ENCODE measurements at regions not wholly inside any gene's neighbourhood (a gene's known extent, or its start where the extent isn't known, plus 50 kb on each side); places are given as distances from the start of the nearest gene placed in this dataset.

DNA sequence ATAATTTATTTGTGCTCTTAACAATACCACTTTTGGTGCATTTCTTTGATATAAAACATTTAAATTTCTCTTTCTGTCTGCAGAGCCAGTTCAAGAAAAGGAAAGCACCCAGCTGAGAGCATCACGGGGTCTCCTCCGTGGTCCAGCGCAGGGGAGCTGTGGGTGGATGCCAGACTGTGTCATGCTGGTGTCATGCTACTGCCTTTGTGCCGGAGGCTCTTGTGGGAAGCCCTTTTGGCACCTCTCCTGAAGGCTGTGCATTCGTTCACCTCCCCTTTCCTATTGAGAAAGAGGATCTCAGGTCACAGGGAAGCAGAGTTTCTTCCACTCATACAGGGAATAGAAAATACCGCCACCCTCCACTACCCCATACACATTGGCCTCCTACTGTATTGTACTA lies 450.4 kb downstream of the GALR1 start (continued):
- TF ChIP-seq TCF12 (IDR thresholded peaks at IDR 0.05) (no peak), TCF12 (CRISPR knock-in tag; IDR thresholded peaks at IDR 0.05) (no peak), NFYC (CRISPR knock-in tag; IDR thresholded peaks at IDR 0.05) (no peak), SAP130 (CRISPR knock-in tag; IDR thresholded peaks at IDR 0.05; ENCODE audit: low read depth) (no peak)
- TF ChIP-seq, protein P1, sequence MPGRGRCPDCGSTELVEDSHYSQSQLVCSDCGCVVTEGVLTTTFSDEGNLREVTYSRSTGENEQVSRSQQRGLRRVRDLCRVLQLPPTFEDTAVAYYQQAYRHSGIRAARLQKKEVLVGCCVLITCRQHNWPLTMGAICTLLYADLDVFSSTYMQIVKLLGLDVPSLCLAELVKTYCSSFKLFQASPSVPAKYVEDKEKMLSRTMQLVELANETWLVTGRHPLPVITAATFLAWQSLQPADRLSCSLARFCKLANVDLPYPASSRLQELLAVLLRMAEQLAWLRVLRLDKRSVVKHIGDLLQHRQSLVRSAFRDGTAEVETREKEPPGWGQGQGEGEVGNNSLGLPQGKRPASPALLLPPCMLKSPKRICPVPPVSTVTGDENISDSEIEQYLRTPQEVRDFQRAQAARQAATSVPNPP (CRISPR knock-in tag; IDR thresholded peaks at IDR 0.05), result no peak

DNA sequence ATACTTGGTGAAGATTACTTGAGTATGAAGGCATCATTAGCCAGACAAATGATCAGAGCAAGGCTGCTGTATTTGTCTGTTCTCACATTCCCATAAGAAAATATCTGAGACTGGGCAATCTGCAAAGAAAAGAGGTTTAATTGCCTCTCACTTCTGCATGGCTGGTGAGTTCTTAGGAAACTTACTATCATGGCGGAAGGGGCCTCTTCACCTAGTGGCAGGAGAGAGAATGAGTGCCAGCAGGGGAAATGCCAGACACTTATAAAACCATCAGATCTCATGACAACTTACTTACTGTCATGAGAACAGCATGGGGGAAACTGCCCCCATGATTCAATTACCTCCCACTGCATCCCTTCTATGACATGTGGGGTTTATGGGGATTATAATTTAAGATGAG lies 452.3 kb downstream of the GALR1 start:
- 57% methylated on average over 1 of the region's 1 CpG for WGBS (ENCODE audit: low lambda C conversion rate)
- H3K4me3 ChIP-seq (replicated peaks in 1 of 3; ENCODE audit: insufficient read depth in 1 of 3, low read depth in 2 of 3, low read length in 3 of 3), result no peak overlapping the region
- H3K27ac ChIP-seq (ENCODE audit: extremely low read length, insufficient read depth, low read length), result no peak overlapping the region
- H2AFZ ChIP-seq (ENCODE audit: low read length), result no peak overlapping the region
- no peaks in the 10 kb centered on the region for H3K27me3 ChIP-seq (ENCODE audit: control insufficient read depth in 1 of 2, insufficient read depth in 2 of 2, low read length in 2 of 2)
- no TSS peak for BruUV-seq (replicated peaks)
- H3K79me2 ChIP-seq (ENCODE audit: insufficient read depth, low read length), result no peaks in the 10 kb centered on the region
- in situ Hi-C loops (cut with HindIII; ENCODE audit: extremely low pct_ligation_motif_present, low pct_unique_long_range_greater_than_20kb), result no loop called here
- no peaks in the 10 kb centered on the region for H3K4me1 ChIP-seq (ENCODE audit: insufficient read depth, low read length)
- ATAC-seq (no peak), FAIRE-seq (no peak), DNase-seq (ENCODE audit: low spot score) (no peak)
- CTCF ChIA-PET (ENCODE audit: low intra/inter-chr PET ratio, low total read pairs), result no interaction called here
- no peaks in the 10 kb centered on the region for H3K36me3 ChIP-seq (replicated peaks in 1 of 2; ENCODE audit: control insufficient read depth in 1 of 2, insufficient read depth in 2 of 2, low read length in 2 of 2)
- TF ChIP-seq, protein P2, sequence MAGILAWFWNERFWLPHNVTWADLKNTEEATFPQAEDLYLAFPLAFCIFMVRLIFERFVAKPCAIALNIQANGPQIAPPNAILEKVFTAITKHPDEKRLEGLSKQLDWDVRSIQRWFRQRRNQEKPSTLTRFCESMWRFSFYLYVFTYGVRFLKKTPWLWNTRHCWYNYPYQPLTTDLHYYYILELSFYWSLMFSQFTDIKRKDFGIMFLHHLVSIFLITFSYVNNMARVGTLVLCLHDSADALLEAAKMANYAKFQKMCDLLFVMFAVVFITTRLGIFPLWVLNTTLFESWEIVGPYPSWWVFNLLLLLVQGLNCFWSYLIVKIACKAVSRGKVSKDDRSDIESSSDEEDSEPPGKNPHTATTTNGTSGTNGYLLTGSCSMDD (CRISPR knock-in tag; IDR thresholded peaks at IDR 0.05), result no peak
- TF ChIP-seq FOXP1 (IDR thresholded peaks at IDR 0.05) (no peak), FOXP1 (CRISPR knock-in tag; IDR thresholded peaks at IDR 0.05) (no peak), ZNF335 (CRISPR knock-in tag; IDR thresholded peaks at IDR 0.05) (no peak), ZNF724P (CRISPR knock-in tag; IDR thresholded peaks at IDR 0.05; ENCODE audit: borderline replicate concordance) (no peak), MIER3 (CRISPR knock-in tag; IDR thresholded peaks at IDR 0.05; ENCODE audit: borderline replicate concordance) (no peak), ZNF556 (CRISPR knock-in tag; IDR thresholded peaks at IDR 0.05; ENCODE audit: borderline replicate concordance) (no peak), ARNTL (CRISPR knock-in tag; IDR thresholded peaks at IDR 0.05) (no peak), KAT8 (CRISPR knock-in tag; IDR thresholded peaks at IDR 0.05) (no peak), GLI4 (CRISPR knock-in tag; IDR thresholded peaks at IDR 0.05; ENCODE audit: borderline replicate concordance) (no peak), ZNF253 (CRISPR knock-in tag; IDR thresholded peaks at IDR 0.05; ENCODE audit: borderline replicate concordance) (no peak), KDM3A (CRISPR knock-in tag; IDR thresholded peaks at IDR 0.05; ENCODE audit: low read depth) (no peak), TARDBP (CRISPR knock-in tag; IDR thresholded peaks at IDR 0.05) (no peak), ZSCAN20 (CRISPR knock-in tag; IDR thresholded peaks at IDR 0.05; ENCODE audit: borderline replicate concordance) (no peak), SETDB1 (CRISPR knock-in tag; IDR thresholded peaks at IDR 0.05; ENCODE audit: borderline replicate concordance) (no peak), SNAPC2 (CRISPR knock-in tag; IDR thresholded peaks at IDR 0.05) (no peak)
- TF ChIP-seq, protein P3, sequence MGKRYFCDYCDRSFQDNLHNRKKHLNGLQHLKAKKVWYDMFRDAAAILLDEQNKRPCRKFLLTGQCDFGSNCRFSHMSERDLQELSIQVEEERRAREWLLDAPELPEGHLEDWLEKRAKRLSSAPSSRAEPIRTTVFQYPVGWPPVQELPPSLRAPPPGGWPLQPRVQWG (CRISPR knock-in tag; IDR thresholded peaks at IDR 0.05; ENCODE audit: borderline replicate concordance, low read depth), result no peak
- intact Hi-C loops (cut with micrococcal nuclease; ENCODE audit: unreplicated experiment), result loop anchor here (5.0 kb wide), 1 partner anchor 560 kb away; no protein-coding TSS in a partner anchor
- no peaks in the 10 kb centered on the region for H4K20me1 ChIP-seq (ENCODE audit: insufficient read depth, low read length)
- H3K9ac ChIP-seq (ENCODE audit: insufficient read depth, low read depth, low read length), result no peak overlapping the region
- no peaks in the 10 kb centered on the region for H3K9me3 ChIP-seq (ENCODE audit: low read length)
- H3K4me2 ChIP-seq (ENCODE audit: low read depth, low read length), result no peak overlapping the region
- POLR2A ChIA-PET, result no interaction called here

Measured in HepG2 (cell line).